ENCODE measurements at regions not wholly inside any gene's neighbourhood (a gene's known extent, or its start where the extent isn't known, plus 50 kb on each side); places are given as distances from the start of the nearest gene placed in this dataset.

DNA sequence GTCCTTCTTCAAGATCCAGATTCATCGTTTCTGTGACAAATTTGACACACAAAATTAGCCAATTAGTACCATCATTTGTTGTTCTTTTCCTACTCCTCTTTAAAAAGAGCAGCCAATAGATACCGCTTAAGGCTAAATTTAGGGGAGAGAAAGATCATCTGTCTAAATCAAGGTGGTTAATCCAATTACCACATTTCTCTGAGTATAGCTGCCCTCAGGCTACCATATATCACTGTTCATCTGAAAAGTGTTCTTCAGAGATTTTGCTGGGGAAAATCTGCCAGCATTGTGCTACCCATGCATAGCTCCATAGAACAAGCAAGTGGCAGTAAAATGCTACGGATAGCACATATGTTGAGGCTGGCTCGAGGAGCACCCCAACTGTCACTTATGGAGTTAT, 110.3 kb upstream of the ESRRG start:
- H3K9ac ChIP-seq (ENCODE audit: control insufficient read depth, insufficient read depth, low read length) = no peak overlapping the region
- no peak overlapping the region for H3K4me3 ChIP-seq
- no peak overlapping the region for H3K4me2 ChIP-seq (ENCODE audit: control insufficient read depth, insufficient read depth)
- no peaks in the 10 kb centered on the region for H4K20me1 ChIP-seq (ENCODE audit: control insufficient read depth, insufficient read depth)
- ChIA-PET CTCF (interaction anchor here (1.1 kb wide), 1 partner anchor 491 kb away, joined by 6 read pairs; no protein-coding TSS in a partner anchor), RAD21 (ENCODE audit: unreplicated experiment) (no interaction called here), POLR2A (no interaction called here), SMC1A (ENCODE audit: uncharacterized antibody, unreplicated experiment) (no interaction called here)
- no peaks in the 10 kb centered on the region for H3K36me3 ChIP-seq (ENCODE audit: control insufficient read depth in 2 of 2, insufficient read depth in 2 of 2, low read length in 1 of 2)
- H3K79me2 ChIP-seq (ENCODE audit: control insufficient read depth, insufficient read depth, low read length) = no peaks in the 10 kb centered on the region
- ATAC-seq (no peak), DNase-seq (ENCODE audit: low read depth, low spot score) (no peak), FAIRE-seq (no peak)
- TF ChIP-seq GABPA (IDR thresholded peaks at IDR 0.05; ENCODE audit: low read depth) = no peak
- no peak for TF ChIP-seq SIX5 (IDR thresholded peaks at IDR 0.05; ENCODE audit: low read depth, low read length, severe bottlenecking)
- TF ChIP-seq KAT2A (conservative IDR thresholded peaks at IDR 0.05; ENCODE audit: control insufficient read depth, low read depth, low read length) = no peak
- TF ChIP-seq, protein P1, sequence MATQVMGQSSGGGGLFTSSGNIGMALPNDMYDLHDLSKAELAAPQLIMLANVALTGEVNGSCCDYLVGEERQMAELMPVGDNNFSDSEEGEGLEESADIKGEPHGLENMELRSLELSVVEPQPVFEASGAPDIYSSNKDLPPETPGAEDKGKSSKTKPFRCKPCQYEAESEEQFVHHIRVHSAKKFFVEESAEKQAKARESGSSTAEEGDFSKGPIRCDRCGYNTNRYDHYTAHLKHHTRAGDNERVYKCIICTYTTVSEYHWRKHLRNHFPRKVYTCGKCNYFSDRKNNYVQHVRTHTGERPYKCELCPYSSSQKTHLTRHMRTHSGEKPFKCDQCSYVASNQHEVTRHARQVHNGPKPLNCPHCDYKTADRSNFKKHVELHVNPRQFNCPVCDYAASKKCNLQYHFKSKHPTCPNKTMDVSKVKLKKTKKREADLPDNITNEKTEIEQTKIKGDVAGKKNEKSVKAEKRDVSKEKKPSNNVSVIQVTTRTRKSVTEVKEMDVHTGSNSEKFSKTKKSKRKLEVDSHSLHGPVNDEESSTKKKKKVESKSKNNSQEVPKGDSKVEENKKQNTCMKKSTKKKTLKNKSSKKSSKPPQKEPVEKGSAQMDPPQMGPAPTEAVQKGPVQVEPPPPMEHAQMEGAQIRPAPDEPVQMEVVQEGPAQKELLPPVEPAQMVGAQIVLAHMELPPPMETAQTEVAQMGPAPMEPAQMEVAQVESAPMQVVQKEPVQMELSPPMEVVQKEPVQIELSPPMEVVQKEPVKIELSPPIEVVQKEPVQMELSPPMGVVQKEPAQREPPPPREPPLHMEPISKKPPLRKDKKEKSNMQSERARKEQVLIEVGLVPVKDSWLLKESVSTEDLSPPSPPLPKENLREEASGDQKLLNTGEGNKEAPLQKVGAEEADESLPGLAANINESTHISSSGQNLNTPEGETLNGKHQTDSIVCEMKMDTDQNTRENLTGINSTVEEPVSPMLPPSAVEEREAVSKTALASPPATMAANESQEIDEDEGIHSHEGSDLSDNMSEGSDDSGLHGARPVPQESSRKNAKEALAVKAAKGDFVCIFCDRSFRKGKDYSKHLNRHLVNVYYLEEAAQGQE (IDR thresholded peaks at IDR 0.05; ENCODE audit: low read depth, low read length) = no peak
- no peak for TF ChIP-seq RUNX3 (IDR thresholded peaks at IDR 0.05; ENCODE audit: low read length)
- no peak for TF ChIP-seq KLF5 (IDR thresholded peaks at IDR 0.05; ENCODE audit: partially characterized antibody)
- TF ChIP-seq RCOR1 (conservative IDR thresholded peaks at IDR 0.05; ENCODE audit: low read depth, low read length) = no peak
- TF ChIP-seq EED (IDR thresholded peaks at IDR 0.05; ENCODE audit: low read depth) = no peak
- TF ChIP-seq SMAD1 (IDR thresholded peaks at IDR 0.05; ENCODE audit: low read depth, partially characterized antibody) = no peak
- TF ChIP-seq, protein P2, sequence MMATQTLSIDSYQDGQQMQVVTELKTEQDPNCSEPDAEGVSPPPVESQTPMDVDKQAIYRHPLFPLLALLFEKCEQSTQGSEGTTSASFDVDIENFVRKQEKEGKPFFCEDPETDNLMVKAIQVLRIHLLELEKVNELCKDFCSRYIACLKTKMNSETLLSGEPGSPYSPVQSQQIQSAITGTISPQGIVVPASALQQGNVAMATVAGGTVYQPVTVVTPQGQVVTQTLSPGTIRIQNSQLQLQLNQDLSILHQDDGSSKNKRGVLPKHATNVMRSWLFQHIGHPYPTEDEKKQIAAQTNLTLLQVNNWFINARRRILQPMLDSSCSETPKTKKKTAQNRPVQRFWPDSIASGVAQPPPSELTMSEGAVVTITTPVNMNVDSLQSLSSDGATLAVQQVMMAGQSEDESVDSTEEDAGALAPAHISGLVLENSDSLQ (IDR thresholded peaks at IDR 0.05) = no peak
- no peaks in the 10 kb centered on the region for H3K4me1 ChIP-seq (ENCODE audit: control insufficient read depth, insufficient read depth, low read length)
- H3K27ac ChIP-seq (ENCODE audit: control insufficient read depth, insufficient read depth) = no peak overlapping the region
- H3K9me3 ChIP-seq (replicated peaks; ENCODE audit: control insufficient read depth, insufficient read depth, low read length) = no peaks in the 10 kb centered on the region
- in situ Hi-C loops (cut with MboI) = no loop called here
- no peak overlapping the region for H2AFZ ChIP-seq (ENCODE audit: control insufficient read depth, low read depth, low read length)
- 48% methylated on average over 4 of the region's 4 CpGs for WGBS (ENCODE audit: insufficient coverage, insufficient replicate concordance, low lambda C conversion rate, missing lambda C conversion rate)
- intact Hi-C loops (cut with micrococcal nuclease; ENCODE audit: unreplicated experiment) = no loop called here
- H3K27me3 ChIP-seq (replicated peaks in 1 of 2; ENCODE audit: control insufficient read depth in 2 of 2, insufficient read depth in 2 of 2, low read length in 1 of 2) = no peaks in the 10 kb centered on the region
- no TSS peak for BruUV-seq (replicated peaks)

Measured in GM12878 (cell line).